K562 (cell line): ENCODE measurements at regions not wholly inside any gene's neighbourhood (a gene's known extent, or its start where the extent isn't known, plus 50 kb on each side); places are given as distances from the start of the nearest gene placed in this dataset.

Experiments
- ATAC-seq: fragments of 200-7000 bp; cut with Tn5 transposase; 3 replicates; pipeline ENCODE4 v1.9.1; 2020; ENCODE audit warnings: moderate library complexity
- BruUV-seq: library from RNA; stranded (reverse); fragments of 400-500 nt; replicated peaks from 2 replicates; lab custom pipeline; 2021; lab: Mats Ljungman, UMichigan
- CTCF ChIA-PET: fragments of 300-600 bp; formaldehyde crosslinking; extraction: SDS; loops from one replicate; lab custom pipeline; 2021; ENCODE audit warnings: low intra/inter-chr PET ratio; lab: Yijun Ruan, JAX
- POLR2A ChIA-PET: fragments of 300-600, 350-650 bp; sonication (Branson Sonifier 250); formaldehyde crosslinking; extraction: SDS; loops from one replicate; lab custom pipeline; 2021; ENCODE audit warnings: antibody characterized with exemption, inconsistent platforms; lab: Yijun Ruan, JAX
- DNase-seq, 4 experiments: peaks; one replicate each; pipeline versions ENCODE4 v3.0.0 to v3.0.0-alpha.2; 2011 to 2018; ENCODE audit warnings: low spot score in 3 of 4, mixed read lengths in 3 of 4; ENCODE audit errors: extremely low read depth in 1 of 4
- FAIRE-seq: peaks from 2 replicates; lab custom pipeline; 2011; peaks lifted over from hg19 to GRCh38; lab: Jason Lieb, UNC
- H2AFZ ChIP-seq: 2 replicates; pipeline ENCODE4 v1.6.0; 2011; ENCODE audit warnings: low read depth, low read length, control low read depth, inconsistent platforms
- H3K27ac ChIP-seq: fragments of 200-600 bp; 3 replicates; pipeline ENCODE4 v1.8.0; 2011; ENCODE audit warnings: low read depth, mild to moderate bottlenecking, control low read depth, inconsistent platforms, low read length, moderate library complexity, mixed read lengths; ENCODE audit errors: extremely low read depth
- H3K27me3 ChIP-seq, 2 experiments: fragments of 300-600 bp in 1 of 2; 2 replicates in 1 of 2; 3 replicates in 1 of 2; pipeline versions ENCODE4 v1.6.0 to v1.8.0; 2011; ENCODE audit warnings: inconsistent platforms in 2 of 2, low read length in 2 of 2, mild to moderate bottlenecking in 1 of 2, mixed read lengths in 1 of 2, moderate library complexity in 1 of 2; ENCODE audit not compliant: control insufficient read depth in 2 of 2, insufficient read depth in 2 of 2
- H3K36me3 ChIP-seq: fragments of 300-600 bp; 3 replicates; pipeline ENCODE4 v1.8.0; 2011; ENCODE audit warnings: mild to moderate bottlenecking, low read length, inconsistent platforms; ENCODE audit not compliant: control insufficient read depth, insufficient read depth
- H3K4me1 ChIP-seq, 2 experiments: fragments of 200-600 bp in 1 of 2; replicated peaks in 1 of 2; 2 replicates in 1 of 2; 3 replicates in 1 of 2; pipeline versions ENCODE4 v1.5.1 to v1.8.0; 2011; ENCODE audit warnings: inconsistent platforms in 2 of 2, low read length in 2 of 2, mild to moderate bottlenecking in 1 of 2, mixed read lengths in 1 of 2, moderate library complexity in 1 of 2; ENCODE audit not compliant: control insufficient read depth in 2 of 2, insufficient read depth in 2 of 2
- H3K4me2 ChIP-seq: 2 replicates; pipeline ENCODE4 v1.6.1; 2011; ENCODE audit warnings: low read length, control low read depth, inconsistent platforms, mixed read lengths; ENCODE audit not compliant: insufficient read depth
- H3K4me3 ChIP-seq: fragments of 200-600 bp; sonication (generic), shearing (Covaris generic); 2 replicates; pipeline ENCODE4 v1.5.1; 2016; ENCODE audit warnings: control low read depth, inconsistent platforms
- H3K79me2 ChIP-seq: fragments of 200-600 bp; 3 replicates; pipeline ENCODE4 v1.8.0; 2011; ENCODE audit warnings: low read length, inconsistent platforms; ENCODE audit not compliant: control insufficient read depth, insufficient read depth
- H3K9ac ChIP-seq, 2 experiments: 2 replicates each; pipeline versions ENCODE4 v1.6.0 to v1.6.1; 2011; ENCODE audit warnings: low read depth in 2 of 2, low read length in 2 of 2, control low read depth in 1 of 2, inconsistent platforms in 1 of 2, mild to moderate bottlenecking in 1 of 2, mixed read lengths in 1 of 2; ENCODE audit not compliant: insufficient read depth in 1 of 2
- H3K9me1 ChIP-seq: one replicate; pipeline ENCODE4 v1.6.0; 2011; ENCODE audit warnings: inconsistent platforms, mild to moderate bottlenecking, low read length, moderate library complexity; ENCODE audit not compliant: control insufficient read depth, insufficient read depth
- H3K9me3 ChIP-seq: replicated peaks from 2 replicates; pipeline ENCODE4 v1.5.1; 2011; ENCODE audit warnings: low read depth, low read length, inconsistent platforms; ENCODE audit not compliant: control insufficient read depth, insufficient read depth
- H4K20me1 ChIP-seq: replicated peaks from 2 replicates; pipeline ENCODE4 v1.6.1; 2011; ENCODE audit warnings: low read length, inconsistent platforms, mixed read lengths; ENCODE audit not compliant: control insufficient read depth, insufficient read depth
- BMI1 ChIP-seq: fragments of 150-350 bp; IDR thresholded peaks from 2 replicates; pipeline ENCODE4 v1.6.1; 2014; ENCODE audit warnings: low read length
- BRF1 ChIP-seq: IDR thresholded peaks from 3 replicates; pipeline ENCODE4 v1.6.1; 2011; ENCODE audit warnings: borderline replicate concordance, mild to moderate bottlenecking; ENCODE audit not compliant: insufficient read length; ENCODE audit errors: extremely low read depth
- CBX2 ChIP-seq: fragments of 200-600 bp; sonication (generic); IDR thresholded peaks from one replicate; pipeline ENCODE4 v1.6.1; 2012; ENCODE audit warnings: mild to moderate bottlenecking, low read length, inconsistent platforms; ENCODE audit not compliant: insufficient read depth, poor library complexity, severe bottlenecking
- CTBP1 ChIP-seq: fragments of 450-650 bp; IDR thresholded peaks from 2 replicates; pipeline ENCODE4 v1.6.1; 2016; ENCODE audit warnings: borderline replicate concordance
- FOXA1 ChIP-seq: fragments of 450-650 bp; IDR thresholded peaks from 2 replicates; pipeline ENCODE4 v1.6.1; 2016; ENCODE audit warnings: mild to moderate bottlenecking, borderline replicate concordance
- GTF2A2 ChIP-seq: IDR thresholded peaks from 2 replicates; pipeline ENCODE4 v1.6.1; 2016; ENCODE audit warnings: mild to moderate bottlenecking, missing genetic modification characterization, missing compliant biosample characterization
- POLR2AphosphoS5 ChIP-seq: IDR thresholded peaks from 2 replicates; pipeline ENCODE4 v1.6.1; 2011; ENCODE audit warnings: mild to moderate bottlenecking, low read depth, low read length, moderate library complexity; ENCODE audit not compliant: control insufficient read depth, insufficient read depth
- PTRF ChIP-seq: fragments of 450-650 bp; IDR thresholded peaks from 2 replicates; pipeline ENCODE4 v1.6.1; 2016; ENCODE audit warnings: mild to moderate bottlenecking, missing genetic modification characterization, missing compliant biosample characterization
- SMAD3 ChIP-seq: fragments of 450-650 bp; formaldehyde crosslinking; conservative IDR thresholded peaks from 2 replicates; pipeline ENCODE4 v1.4.0; 2020; ENCODE audit warnings: mild to moderate bottlenecking
- SMAD4 ChIP-seq: fragments of 250-450 bp; sonication (Bioruptor Pico); conservative IDR thresholded peaks from 2 replicates; pipeline ENCODE4 v1.8.0; 2021; ENCODE audit warnings: inconsistent platforms, mild to moderate bottlenecking, moderate library complexity
- THRAP3 ChIP-seq: fragments of 450-650 bp; IDR thresholded peaks from 2 replicates; pipeline ENCODE4 v1.6.1; 2016; ENCODE audit warnings: mild to moderate bottlenecking, inconsistent platforms, borderline replicate concordance
- UBTF ChIP-seq, 2 experiments: IDR thresholded peaks; 2 replicates each; pipeline ENCODE4 v1.6.1; 2012; ENCODE audit warnings: improper control_type of control experiment in 2 of 2, low read depth in 2 of 2, low read length in 2 of 2, borderline replicate concordance in 1 of 2
- ZNF324 ChIP-seq: fragments of 250-450 bp; sonication (Bioruptor Pico); IDR thresholded peaks from 2 replicates; pipeline ENCODE4 v1.4.0; 2020; ENCODE audit warnings: mild to moderate bottlenecking
- WGBS: fragments of 100-300 bp; shearing (Covaris generic); methylation state at CpG from one replicate; pipeline ENCODE4 v1.1.6; 2016; ENCODE audit warnings: low coverage, mixed read lengths; ENCODE audit not compliant: insufficient coverage; ENCODE audit errors: missing lambda C conversion rate; 5-methylcytosine and 5-hydroxymethylcytosine counted together
- in situ Hi-C: fragments of 300-500 bp; cut with MboI; formaldehyde crosslinking; loops from 4 replicates; pipeline ENCODE4 v1.15.0; 2018; ENCODE audit warnings: inconsistent platforms, mixed read lengths
- intact Hi-C: fragments of 100-400 bp; cut with micrococcal nuclease; formaldehyde crosslinking; loops from 2 replicates; pipeline ENCODE4 v1.14.2; 2022
- TF ChIP-seq, protein P1 (sequence below), 2 experiments: fragments of 450-650 bp; IDR thresholded peaks; 2 replicates each; pipeline ENCODE4 v1.6.1; 2018; ENCODE audit warnings: mild to moderate bottlenecking in 2 of 2, low read depth in 1 of 2; ENCODE audit not compliant: partially characterized antibody in 2 of 2

DNA sequence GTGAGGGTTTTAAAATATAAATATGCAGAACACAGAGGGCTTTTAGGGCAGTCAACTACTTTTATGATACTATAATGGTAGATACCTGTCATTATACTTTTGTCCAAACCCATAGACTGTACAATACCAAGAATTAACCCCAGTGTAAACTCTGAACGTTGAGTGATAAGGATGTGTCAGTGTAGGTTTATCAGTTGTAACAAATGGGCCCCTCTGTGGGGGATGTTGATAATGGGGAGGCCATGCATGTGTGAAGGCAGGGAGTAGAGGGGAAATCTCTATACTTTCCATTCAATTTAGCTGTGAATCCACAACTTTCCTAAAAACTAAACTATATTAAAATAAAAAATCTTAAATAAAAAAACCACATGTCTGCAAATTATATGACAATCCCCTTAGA is 193.5 kb upstream of the CAMK1G start:
- CTCF ChIA-PET = no interaction called here
- BruUV-seq = no TSS peak
- POLR2A ChIA-PET = no interaction called here
- Histone ChIP-seq H3K36me3 (no peaks in the 10 kb centered on the region), H3K79me2 (no peaks in the 10 kb centered on the region), H2AFZ (no peak overlapping the region), H3K4me2 (no peak overlapping the region), H3K27me3 (no peaks in the 10 kb centered on the region), H4K20me1 (no peaks in the 10 kb centered on the region), H3K9me3 (no peaks in the 10 kb centered on the region)
- TF ChIP-seq SMAD4 = no peak
- TF ChIP-seq PTRF (tag) = no peak
- no peak for TF ChIP-seq CBX2
- TF ChIP-seq UBTF (IDR thresholded peaks at IDR 0.05; ENCODE audit: borderline replicate concordance in 1 of 2, low read depth in 2 of 2, low read length in 2 of 2) = no peak
- TF ChIP-seq SMAD3 (CRISPR knock-in tag) = no peak
- TF ChIP-seq POLR2AphosphoS5 = no peak
- no peak for TF ChIP-seq GTF2A2 (tag)
- no peak for TF ChIP-seq FOXA1
- no peak for TF ChIP-seq BMI1
- TF ChIP-seq, protein P1, sequence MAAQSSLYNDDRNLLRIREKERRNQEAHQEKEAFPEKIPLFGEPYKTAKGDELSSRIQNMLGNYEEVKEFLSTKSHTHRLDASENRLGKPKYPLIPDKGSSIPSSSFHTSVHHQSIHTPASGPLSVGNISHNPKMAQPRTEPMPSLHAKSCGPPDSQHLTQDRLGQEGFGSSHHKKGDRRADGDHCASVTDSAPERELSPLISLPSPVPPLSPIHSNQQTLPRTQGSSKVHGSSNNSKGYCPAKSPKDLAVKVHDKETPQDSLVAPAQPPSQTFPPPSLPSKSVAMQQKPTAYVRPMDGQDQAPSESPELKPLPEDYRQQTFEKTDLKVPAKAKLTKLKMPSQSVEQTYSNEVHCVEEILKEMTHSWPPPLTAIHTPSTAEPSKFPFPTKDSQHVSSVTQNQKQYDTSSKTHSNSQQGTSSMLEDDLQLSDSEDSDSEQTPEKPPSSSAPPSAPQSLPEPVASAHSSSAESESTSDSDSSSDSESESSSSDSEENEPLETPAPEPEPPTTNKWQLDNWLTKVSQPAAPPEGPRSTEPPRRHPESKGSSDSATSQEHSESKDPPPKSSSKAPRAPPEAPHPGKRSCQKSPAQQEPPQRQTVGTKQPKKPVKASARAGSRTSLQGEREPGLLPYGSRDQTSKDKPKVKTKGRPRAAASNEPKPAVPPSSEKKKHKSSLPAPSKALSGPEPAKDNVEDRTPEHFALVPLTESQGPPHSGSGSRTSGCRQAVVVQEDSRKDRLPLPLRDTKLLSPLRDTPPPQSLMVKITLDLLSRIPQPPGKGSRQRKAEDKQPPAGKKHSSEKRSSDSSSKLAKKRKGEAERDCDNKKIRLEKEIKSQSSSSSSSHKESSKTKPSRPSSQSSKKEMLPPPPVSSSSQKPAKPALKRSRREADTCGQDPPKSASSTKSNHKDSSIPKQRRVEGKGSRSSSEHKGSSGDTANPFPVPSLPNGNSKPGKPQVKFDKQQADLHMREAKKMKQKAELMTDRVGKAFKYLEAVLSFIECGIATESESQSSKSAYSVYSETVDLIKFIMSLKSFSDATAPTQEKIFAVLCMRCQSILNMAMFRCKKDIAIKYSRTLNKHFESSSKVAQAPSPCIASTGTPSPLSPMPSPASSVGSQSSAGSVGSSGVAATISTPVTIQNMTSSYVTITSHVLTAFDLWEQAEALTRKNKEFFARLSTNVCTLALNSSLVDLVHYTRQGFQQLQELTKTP (IDR thresholded peaks at IDR 0.05; ENCODE audit: low read depth in 1 of 2, partially characterized antibody in 2 of 2) = no peak
- TF ChIP-seq ZNF324 (CRISPR knock-in tag) = no peak
- no peak for TF ChIP-seq CTBP1
- no peak for TF ChIP-seq BRF1
- no peak for TF ChIP-seq THRAP3
- TF ChIP-seq, all 486 proteins: peak for 0
- Histone ChIP-seq H3K27ac (no peak overlapping the region), H3K4me3 (no peak overlapping the region), H3K9me1 (no peaks in the 10 kb centered on the region), H3K9ac (no peak overlapping the region), H3K4me1 (no peaks in the 10 kb centered on the region)
- intact Hi-C loops (no loop called here), in situ Hi-C loops (no loop called here)
- 0% methylated on average over 1 of the region's 1 CpG for WGBS
- peak in 1 of 4 experiments; percentile 3 for DNase-seq
- no peak for FAIRE-seq
- no peak for ATAC-seq
